HFFc6 (cell line): ENCODE measurements at regions not wholly inside any gene's neighbourhood (a gene's known extent, or its start where the extent isn't known, plus 50 kb on each side); places are given as distances from the start of the nearest gene placed in this dataset.
A peak's percentile ranks its signal among the peaks of the same experiment; 100 is the strongest.

Source experiments
- DNase-seq: peaks from one replicate; pipeline ENCODE4 v3.0.0-alpha.2; 2018
- H3K27ac Mint-ChIP-seq: 2 replicates; pipeline ENCODE4 v1.8.0; 2020; ENCODE audit warnings: mild to moderate bottlenecking, mixed read lengths
- H3K27me3 Mint-ChIP-seq: 2 replicates; pipeline ENCODE4 v1.8.0; 2021; ENCODE audit warnings: mild to moderate bottlenecking, moderate library complexity, mixed read lengths; ENCODE audit not compliant: insufficient read depth
- H3K36me3 Mint-ChIP-seq: 2 replicates; pipeline ENCODE4 v1.8.0; 2021; ENCODE audit warnings: low read depth, mixed read lengths
- H3K4me1 Mint-ChIP-seq: 2 replicates; pipeline ENCODE4 v1.8.0; 2020; ENCODE audit warnings: low read depth, mixed read lengths
- H3K4me3 Mint-ChIP-seq: 2 replicates; pipeline ENCODE4 v1.8.0; 2020; ENCODE audit warnings: mild to moderate bottlenecking, moderate library complexity, mixed read lengths
- H3K9me3 Mint-ChIP-seq: 2 replicates; pipeline ENCODE4 v1.8.0; 2020; ENCODE audit warnings: mild to moderate bottlenecking, mixed read lengths
- TF ChIP-seq, protein P1 (sequence below): fragments of 200-600 bp; sonication (generic); IDR thresholded peaks from 2 replicates; pipeline ENCODE4 v1.5.0; 2021; ENCODE audit warnings: antibody characterized with exemption, mild to moderate bottlenecking

GRCh38 chr5:17394086-17394485 is 103.9 kb upstream of the TAF11L2 start:
- TF ChIP-seq, protein P1, sequence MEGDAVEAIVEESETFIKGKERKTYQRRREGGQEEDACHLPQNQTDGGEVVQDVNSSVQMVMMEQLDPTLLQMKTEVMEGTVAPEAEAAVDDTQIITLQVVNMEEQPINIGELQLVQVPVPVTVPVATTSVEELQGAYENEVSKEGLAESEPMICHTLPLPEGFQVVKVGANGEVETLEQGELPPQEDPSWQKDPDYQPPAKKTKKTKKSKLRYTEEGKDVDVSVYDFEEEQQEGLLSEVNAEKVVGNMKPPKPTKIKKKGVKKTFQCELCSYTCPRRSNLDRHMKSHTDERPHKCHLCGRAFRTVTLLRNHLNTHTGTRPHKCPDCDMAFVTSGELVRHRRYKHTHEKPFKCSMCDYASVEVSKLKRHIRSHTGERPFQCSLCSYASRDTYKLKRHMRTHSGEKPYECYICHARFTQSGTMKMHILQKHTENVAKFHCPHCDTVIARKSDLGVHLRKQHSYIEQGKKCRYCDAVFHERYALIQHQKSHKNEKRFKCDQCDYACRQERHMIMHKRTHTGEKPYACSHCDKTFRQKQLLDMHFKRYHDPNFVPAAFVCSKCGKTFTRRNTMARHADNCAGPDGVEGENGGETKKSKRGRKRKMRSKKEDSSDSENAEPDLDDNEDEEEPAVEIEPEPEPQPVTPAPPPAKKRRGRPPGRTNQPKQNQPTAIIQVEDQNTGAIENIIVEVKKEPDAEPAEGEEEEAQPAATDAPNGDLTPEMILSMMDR: no peak
- Mint-ChIP-seq H3K27ac (no peak overlapping the region), H3K36me3 (peaks cover 12% of the 10 kb centered on the region)

GRCh38 chr5:17395106-17395880 is 102.7 kb upstream of the TAF11L2 start:
- TF ChIP-seq, protein P1: no peak
- no peak overlapping the region for H3K27ac Mint-ChIP-seq
- H3K9me3 Mint-ChIP-seq: no peaks in the 10 kb centered on the region; the same call in 1 of the 2 replicates
- H3K27me3 Mint-ChIP-seq: peaks cover 4% of the 10 kb centered on the region
- H3K36me3 Mint-ChIP-seq: peaks cover 12% of the 10 kb centered on the region
- DNase-seq: no peak
- no peak overlapping the region for H3K4me3 Mint-ChIP-seq
- peaks cover 34% of the 10 kb centered on the region for H3K4me1 Mint-ChIP-seq

More at GRCh38 chr5:17394086-17394485, 103.9 kb upstream of the TAF11L2 start:
- no peaks in the 10 kb centered on the region; the same call in 1 of the 2 replicates for H3K9me3 Mint-ChIP-seq
- H3K4me1 Mint-ChIP-seq: peaks cover 32% of the 10 kb centered on the region
- no peak for DNase-seq
- H3K27me3 Mint-ChIP-seq: peaks cover 4% of the 10 kb centered on the region
- no peak overlapping the region for H3K4me3 Mint-ChIP-seq

GRCh38 chr5:17396247-17396646 is 101.8 kb upstream of the TAF11L2 start:
- Mint-ChIP-seq H3K27me3 (peaks cover 6% of the 10 kb centered on the region), H3K4me3 (no peak overlapping the region)

DNA sequence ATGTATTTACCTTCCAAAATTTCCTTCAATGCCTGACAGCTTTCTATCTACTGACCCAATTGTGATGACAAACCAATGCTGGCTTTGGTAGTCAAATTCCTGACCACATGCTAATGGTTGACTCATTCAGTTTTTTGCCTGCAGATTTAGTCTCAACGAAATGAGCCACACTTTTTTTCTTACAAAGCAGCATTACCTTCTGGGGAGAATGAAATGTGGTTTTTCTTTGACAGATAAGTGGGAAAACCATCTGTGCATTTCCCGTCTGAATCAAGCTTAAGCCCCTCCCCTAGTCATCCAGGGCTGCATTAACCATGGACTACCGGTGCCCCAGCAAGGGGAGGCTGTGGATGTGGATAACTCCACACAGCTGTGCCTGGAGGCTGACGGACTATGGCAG is 99.6 kb upstream of the TAF11L2 start:
- peaks cover 12% of the 10 kb centered on the region for H3K36me3 Mint-ChIP-seq
- TF ChIP-seq, protein P1: no peak
- peak; percentile 80 for DNase-seq
- H3K27me3 Mint-ChIP-seq: peaks cover 21% of the 10 kb centered on the region
- H3K4me1 Mint-ChIP-seq: peaks cover 34% of the 10 kb centered on the region
- peak overlapping the region; percentile 46; the same call in 1 of the 2 replicates for H3K27ac Mint-ChIP-seq
- peak overlapping the region; percentile 72 for H3K4me3 Mint-ChIP-seq
- no peaks in the 10 kb centered on the region; the same call in 1 of the 2 replicates for H3K9me3 Mint-ChIP-seq

More at GRCh38 chr5:17396247-17396646, 101.8 kb upstream of the TAF11L2 start:
- TF ChIP-seq, protein P1: no peak
- no peak for DNase-seq
- Mint-ChIP-seq H3K36me3 (peaks cover 12% of the 10 kb centered on the region), H3K4me1 (peaks cover 34% of the 10 kb centered on the region), H3K9me3 (no peaks in the 10 kb centered on the region; the same call in 1 of the 2 replicates), H3K27ac (no peak overlapping the region)

GRCh38 chr5:17398866-17399835 is 98.9 kb upstream of the TAF11L2 start:
- Mint-ChIP-seq H3K27me3 (peaks cover 21% of the 10 kb centered on the region), H3K4me1 (peaks cover 32% of the 10 kb centered on the region), H3K4me3 (peak overlapping the region; percentile 72), H3K36me3 (peaks cover 12% of the 10 kb centered on the region), H3K27ac (peak overlapping the region; percentile 46; the same call in 1 of the 2 replicates), H3K9me3 (no peaks in the 10 kb centered on the region; the same call in 1 of the 2 replicates)
- DNase-seq: no peak
- TF ChIP-seq, protein P1: no peak
